OCI-LY7 (cell line): ENCODE measurements at regions not wholly inside any gene's neighbourhood (a gene's known extent, or its start where the extent isn't known, plus 50 kb on each side); places are given as distances from the start of the nearest gene placed in this dataset.

Experiments
- EZH2phosphoT487 ChIP-seq: fragments of 200-600 bp; sonication (generic); IDR thresholded peaks from 2 replicates; pipeline ENCODE4 v1.6.1; 2018; ENCODE audit warnings: low read depth, borderline replicate concordance, mild to moderate bottlenecking, mixed run types, antibody characterized with exemption, low read length, moderate library complexity, mixed read lengths
- TF ChIP-seq, protein P1 (sequence below): fragments of 200-600 bp; sonication (generic); conservative IDR thresholded peaks from 2 replicates; pipeline ENCODE4 v1.5.1; 2014; ENCODE audit warnings: mild to moderate bottlenecking, antibody characterized with exemption, low read length, moderate library complexity, mixed read lengths

DNA sequence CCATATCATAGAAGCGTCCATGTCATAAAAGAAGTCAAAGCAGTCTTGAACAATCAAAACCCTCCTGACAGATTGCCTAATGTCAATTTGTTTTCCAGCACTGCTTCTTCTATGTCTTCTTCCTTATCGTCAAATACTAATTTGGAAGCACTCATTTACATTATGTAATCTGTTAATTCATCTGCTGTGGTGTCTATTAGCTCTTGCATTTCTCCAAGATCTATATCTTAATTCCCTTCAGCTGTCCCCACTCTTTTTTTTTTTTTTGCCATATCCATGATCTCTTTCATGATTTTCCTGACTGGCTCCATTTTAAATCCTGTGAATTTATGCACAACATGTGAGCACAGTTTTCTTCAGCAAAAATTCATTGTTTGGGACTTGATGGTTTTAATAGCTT, 560.5 kb upstream of the ARPP21 start:
- TF ChIP-seq, protein P1, sequence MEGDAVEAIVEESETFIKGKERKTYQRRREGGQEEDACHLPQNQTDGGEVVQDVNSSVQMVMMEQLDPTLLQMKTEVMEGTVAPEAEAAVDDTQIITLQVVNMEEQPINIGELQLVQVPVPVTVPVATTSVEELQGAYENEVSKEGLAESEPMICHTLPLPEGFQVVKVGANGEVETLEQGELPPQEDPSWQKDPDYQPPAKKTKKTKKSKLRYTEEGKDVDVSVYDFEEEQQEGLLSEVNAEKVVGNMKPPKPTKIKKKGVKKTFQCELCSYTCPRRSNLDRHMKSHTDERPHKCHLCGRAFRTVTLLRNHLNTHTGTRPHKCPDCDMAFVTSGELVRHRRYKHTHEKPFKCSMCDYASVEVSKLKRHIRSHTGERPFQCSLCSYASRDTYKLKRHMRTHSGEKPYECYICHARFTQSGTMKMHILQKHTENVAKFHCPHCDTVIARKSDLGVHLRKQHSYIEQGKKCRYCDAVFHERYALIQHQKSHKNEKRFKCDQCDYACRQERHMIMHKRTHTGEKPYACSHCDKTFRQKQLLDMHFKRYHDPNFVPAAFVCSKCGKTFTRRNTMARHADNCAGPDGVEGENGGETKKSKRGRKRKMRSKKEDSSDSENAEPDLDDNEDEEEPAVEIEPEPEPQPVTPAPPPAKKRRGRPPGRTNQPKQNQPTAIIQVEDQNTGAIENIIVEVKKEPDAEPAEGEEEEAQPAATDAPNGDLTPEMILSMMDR, result no peak
- TF ChIP-seq EZH2phosphoT487, result no peak
